Panc1 (cell line): ENCODE measurements at regions not wholly inside any gene's neighbourhood (a gene's known extent, or its start where the extent isn't known, plus 50 kb on each side); places are given as distances from the start of the nearest gene placed in this dataset.

Source experiments
- ATAC-seq: fragments of 200-7000 bp; cut with Tn5 transposase; 2 replicates; pipeline ENCODE4 v1.9.1; 2020; ENCODE audit warnings: mild to moderate bottlenecking, moderate library complexity
- BruUV-seq: library from RNA; stranded (reverse); fragments of 400-500 nt; replicated peaks from 2 replicates; lab custom pipeline; 2021; lab: Mats Ljungman, UMichigan
- CTCF ChIA-PET: fragments of 300-600 bp; sonication (Branson Sonifier 250); formaldehyde crosslinking; loops from one replicate; lab custom pipeline; 2022; ENCODE audit warnings: antibody characterized with exemption; lab: Charles Lee
- POLR2A ChIA-PET: fragments of 300-600 bp; sonication (Branson Sonifier 250); formaldehyde crosslinking; loops from one replicate; lab custom pipeline; 2022; ENCODE audit warnings: antibody characterized with exemption; lab: Charles Lee
- DNase-seq: peaks from one replicate; pipeline ENCODE4 v3.0.0-alpha.2; 2010; ENCODE audit warnings: low read depth, low spot score
- H3K27ac ChIP-seq: 2 replicates; pipeline ENCODE4 v1.5.1; 2011; ENCODE audit warnings: mild to moderate bottlenecking, low read length, inconsistent platforms
- H3K27me3 ChIP-seq: fragments of 200-500 bp; sonication (Bioruptor generic); 2 replicates; pipeline ENCODE4 v1.6.0; 2014; ENCODE audit warnings: low read length, inconsistent platforms; ENCODE audit not compliant: control insufficient read depth, insufficient read depth
- H3K36me3 ChIP-seq: fragments of 200-500 bp; sonication (Bioruptor generic); 2 replicates; pipeline ENCODE4 v1.5.1; 2014; ENCODE audit warnings: inconsistent platforms, mild to moderate bottlenecking, low read length, moderate library complexity; ENCODE audit not compliant: control insufficient read depth, insufficient read depth
- H3K4me1 ChIP-seq: 2 replicates; pipeline ENCODE4 v1.5.1; 2011; ENCODE audit warnings: inconsistent platforms, mild to moderate bottlenecking, low read length, moderate library complexity; ENCODE audit not compliant: control insufficient read depth, insufficient read depth
- H3K4me3 ChIP-seq, 2 experiments: 2 replicates each; pipeline ENCODE4 v1.5.1; 2011 to 2012; ENCODE audit warnings: low read depth in 2 of 2, low read length in 2 of 2, mild to moderate bottlenecking in 2 of 2, inconsistent platforms in 1 of 2, moderate library complexity in 1 of 2
- H3K9me3 ChIP-seq: fragments of 200-500 bp; sonication (Bioruptor generic); 2 replicates; pipeline ENCODE4 v1.5.1; 2014; ENCODE audit warnings: low read depth, mild to moderate bottlenecking, inconsistent platforms, low read length, moderate library complexity; ENCODE audit not compliant: control insufficient read depth, insufficient read depth
- CTCF ChIP-seq: fragments of 450-650 bp; IDR thresholded peaks from 2 replicates; pipeline ENCODE4 v1.5.1; 2017; ENCODE audit warnings: mild to moderate bottlenecking
- POLR2AphosphoS5 ChIP-seq: IDR thresholded peaks from 2 replicates; pipeline ENCODE4 v1.6.1; 2012; ENCODE audit warnings: mild to moderate bottlenecking, low read depth, low read length, moderate library complexity
- SIN3A ChIP-seq: IDR thresholded peaks from 2 replicates; pipeline ENCODE4 v1.6.1; 2012; ENCODE audit warnings: low read depth, mild to moderate bottlenecking, low read length, moderate library complexity, borderline replicate concordance; ENCODE audit not compliant: insufficient read depth
- TCF7L2 ChIP-seq: IDR thresholded peaks from 2 replicates; pipeline ENCODE4 v1.6.1; 2011; ENCODE audit warnings: mild to moderate bottlenecking, low read depth, low read length, inconsistent platforms
- in situ Hi-C: cut with HindIII; loops from 2 replicates; pipeline ENCODE4 v1.10.0; 2016; ENCODE audit warnings: low sequenced_read_pairs, low pct_unique_long_range_greater_than_20kb
- intact Hi-C: fragments of 100-400 bp; cut with micrococcal nuclease; formaldehyde crosslinking; loops from one replicate; pipeline ENCODE4 v1.10.0; 2022; ENCODE audit not compliant: unreplicated experiment
- TF ChIP-seq, protein P1 (sequence below), 2 experiments: IDR thresholded peaks; 2 replicates each; pipeline ENCODE4 v1.6.1; 2011 to 2012; ENCODE audit warnings: low read depth in 2 of 2, control low read depth in 1 of 2, low read length in 1 of 2, mild to moderate bottlenecking in 1 of 2, moderate library complexity in 1 of 2; ENCODE audit not compliant: insufficient read depth in 1 of 2

DNA sequence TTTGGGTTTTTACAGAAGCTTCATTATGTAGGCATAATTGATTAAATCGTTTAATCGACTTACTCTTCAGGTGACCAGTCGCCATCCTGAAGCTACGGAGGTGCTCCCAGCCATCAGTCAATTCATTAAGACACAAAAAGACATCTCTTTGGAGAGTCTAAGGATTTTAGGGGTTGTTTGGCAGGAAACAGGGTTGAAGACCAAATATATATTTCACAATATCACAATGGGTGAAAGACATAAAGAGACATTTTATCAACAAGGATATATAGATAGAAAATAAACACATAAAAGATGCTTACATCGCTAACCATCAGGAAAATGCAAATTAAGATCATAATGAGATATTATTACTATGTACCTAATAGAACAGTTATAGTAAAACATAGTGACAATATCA, 104.0 kb upstream of the SIRPG start:
- TF ChIP-seq CTCF: no peak
- TF ChIP-seq, protein P1, sequence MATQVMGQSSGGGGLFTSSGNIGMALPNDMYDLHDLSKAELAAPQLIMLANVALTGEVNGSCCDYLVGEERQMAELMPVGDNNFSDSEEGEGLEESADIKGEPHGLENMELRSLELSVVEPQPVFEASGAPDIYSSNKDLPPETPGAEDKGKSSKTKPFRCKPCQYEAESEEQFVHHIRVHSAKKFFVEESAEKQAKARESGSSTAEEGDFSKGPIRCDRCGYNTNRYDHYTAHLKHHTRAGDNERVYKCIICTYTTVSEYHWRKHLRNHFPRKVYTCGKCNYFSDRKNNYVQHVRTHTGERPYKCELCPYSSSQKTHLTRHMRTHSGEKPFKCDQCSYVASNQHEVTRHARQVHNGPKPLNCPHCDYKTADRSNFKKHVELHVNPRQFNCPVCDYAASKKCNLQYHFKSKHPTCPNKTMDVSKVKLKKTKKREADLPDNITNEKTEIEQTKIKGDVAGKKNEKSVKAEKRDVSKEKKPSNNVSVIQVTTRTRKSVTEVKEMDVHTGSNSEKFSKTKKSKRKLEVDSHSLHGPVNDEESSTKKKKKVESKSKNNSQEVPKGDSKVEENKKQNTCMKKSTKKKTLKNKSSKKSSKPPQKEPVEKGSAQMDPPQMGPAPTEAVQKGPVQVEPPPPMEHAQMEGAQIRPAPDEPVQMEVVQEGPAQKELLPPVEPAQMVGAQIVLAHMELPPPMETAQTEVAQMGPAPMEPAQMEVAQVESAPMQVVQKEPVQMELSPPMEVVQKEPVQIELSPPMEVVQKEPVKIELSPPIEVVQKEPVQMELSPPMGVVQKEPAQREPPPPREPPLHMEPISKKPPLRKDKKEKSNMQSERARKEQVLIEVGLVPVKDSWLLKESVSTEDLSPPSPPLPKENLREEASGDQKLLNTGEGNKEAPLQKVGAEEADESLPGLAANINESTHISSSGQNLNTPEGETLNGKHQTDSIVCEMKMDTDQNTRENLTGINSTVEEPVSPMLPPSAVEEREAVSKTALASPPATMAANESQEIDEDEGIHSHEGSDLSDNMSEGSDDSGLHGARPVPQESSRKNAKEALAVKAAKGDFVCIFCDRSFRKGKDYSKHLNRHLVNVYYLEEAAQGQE (IDR thresholded peaks at IDR 0.05; ENCODE audit: insufficient read depth in 1 of 2, low read depth in 2 of 2, low read length in 1 of 2): no peak
- TF ChIP-seq POLR2AphosphoS5: no peak
- no peak for TF ChIP-seq SIN3A
- TF ChIP-seq TCF7L2: no peak
- no TSS peak for BruUV-seq
- POLR2A ChIA-PET: no interaction called here
- Histone ChIP-seq H3K4me1 (peaks cover 3% of the 10 kb centered on the region; the same call in 1 of the 2 replicates), H3K4me3 (no peak overlapping the region), H3K36me3 (no peaks in the 10 kb centered on the region), H3K27me3 (peaks cover 22% of the 10 kb centered on the region), H3K9me3 (no peaks in the 10 kb centered on the region), H3K27ac (no peak overlapping the region)
- CTCF ChIA-PET: no interaction called here
- DNase-seq: no peak
- intact Hi-C loops (no loop called here), in situ Hi-C loops (no loop called here)
- ATAC-seq: no peak

DNA sequence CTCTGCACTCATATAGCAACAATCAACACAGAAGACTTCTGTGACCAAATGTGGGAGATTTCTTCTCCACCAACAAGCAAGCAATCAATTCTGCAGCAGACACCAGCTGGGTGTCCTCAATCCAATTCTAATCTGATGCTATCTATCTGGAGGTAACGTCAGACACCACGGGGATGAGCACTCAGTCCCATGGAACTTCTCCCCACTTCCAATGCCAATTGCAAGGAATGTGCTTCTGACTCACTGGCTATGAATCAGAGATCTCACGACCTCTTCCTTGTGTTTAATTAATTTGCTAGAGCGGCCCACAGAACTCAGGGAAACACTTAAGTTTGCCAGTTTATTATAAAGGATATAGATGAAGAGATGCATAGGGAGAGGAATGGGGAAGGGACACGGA, 103.5 kb upstream of the SIRPG start:
- Histone ChIP-seq H3K4me3 (no peak overlapping the region), H3K27ac (no peak overlapping the region), H3K4me1 (peaks cover 3% of the 10 kb centered on the region; the same call in 1 of the 2 replicates), H3K9me3 (no peaks in the 10 kb centered on the region), H3K36me3 (no peaks in the 10 kb centered on the region), H3K27me3 (peaks cover 18% of the 10 kb centered on the region)
- in situ Hi-C loops (no loop called here), intact Hi-C loops (no loop called here)
- CTCF ChIA-PET: no interaction called here
- BruUV-seq: no TSS peak
- TF ChIP-seq TCF7L2 (no peak), CTCF (no peak), POLR2AphosphoS5 (no peak)
- peak; percentile 12 for DNase-seq
- no peak for ATAC-seq
- POLR2A ChIA-PET: no interaction called here
